Liver (tissue), 3 donors: ENCODE measurements at regions not wholly inside any gene's neighbourhood (a gene's known extent, or its start where the extent isn't known, plus 50 kb on each side); places are given as distances from the start of the nearest gene placed in this dataset.

Experiments used
- CTCF ChIP-seq: fragments of 150-350 bp; IDR thresholded peaks from 2 replicates; pipeline ENCODE4 v1.5.1; 2017; ENCODE audit warnings: improper control_type of control experiment, low read depth, low read length; ENCODE audit not compliant: missing input control
- GABPA ChIP-seq, 2 donors: IDR thresholded peaks in 1 of 2; conservative IDR thresholded peaks in 1 of 2; 2 replicates each; pipeline ENCODE4 v1.6.1; 2016; ENCODE audit warnings: antibody characterized with exemption in 2 of 2, mild to moderate bottlenecking in 1 of 2, moderate library complexity in 1 of 2
- MAX ChIP-seq: IDR thresholded peaks from 2 replicates; pipeline ENCODE4 v1.6.1; 2016; ENCODE audit warnings: antibody characterized with exemption
- RAD21 ChIP-seq, 2 donors: IDR thresholded peaks; 2 replicates each; pipeline ENCODE4 v1.6.1; 2016; ENCODE audit warnings: antibody characterized with exemption in 2 of 2, mild to moderate bottlenecking in 2 of 2
- TF ChIP-seq, protein P1 (sequence below): IDR thresholded peaks from 2 replicates; pipeline ENCODE4 v1.6.1; 2016; ENCODE audit warnings: antibody characterized with exemption
- donor health status: healthy.
- donor health status: healthy.

DNA sequence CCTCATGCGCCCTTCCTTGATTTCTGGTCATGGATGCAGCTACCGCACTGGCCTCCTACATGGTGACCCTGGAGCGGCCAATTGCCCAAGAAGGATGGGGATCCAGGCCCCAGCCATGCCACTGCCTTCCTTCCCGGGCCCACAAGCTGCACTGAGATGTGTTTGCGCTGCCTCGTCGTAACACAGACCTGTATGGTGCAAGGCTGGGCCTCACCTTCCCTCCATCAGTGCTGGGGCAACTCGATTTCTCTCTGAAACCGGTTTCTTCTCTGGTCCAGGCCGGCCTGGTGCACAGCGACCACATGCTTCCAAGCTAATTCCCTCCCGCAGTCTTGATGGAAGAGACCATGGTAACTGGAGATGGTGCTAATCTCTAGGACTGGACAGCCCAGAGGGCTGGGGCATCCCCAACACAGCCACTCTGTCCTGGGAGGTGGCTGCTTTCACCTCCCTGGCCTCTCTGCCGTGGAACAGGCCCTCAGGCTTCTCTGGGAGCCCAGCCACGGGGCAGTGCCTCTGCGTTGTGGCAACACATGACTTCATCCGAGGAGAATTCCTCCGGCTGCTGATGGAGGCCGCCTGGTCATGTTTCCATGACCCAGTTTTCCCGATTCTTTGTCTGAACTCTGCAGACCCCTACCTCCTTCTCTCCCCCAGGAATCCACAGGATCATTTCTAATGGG is 184.2 kb downstream of the GLI2 start:
- no peak for TF ChIP-seq MAX
- TF ChIP-seq RAD21 (IDR thresholded peaks at IDR 0.05): no peak
- no peak for TF ChIP-seq GABPA (IDR thresholded peaks at IDR 0.05 in 1 of 2, conservative IDR thresholded peaks at IDR 0.05 in 1 of 2)
- TF ChIP-seq CTCF: no peak
- TF ChIP-seq, protein P1, sequence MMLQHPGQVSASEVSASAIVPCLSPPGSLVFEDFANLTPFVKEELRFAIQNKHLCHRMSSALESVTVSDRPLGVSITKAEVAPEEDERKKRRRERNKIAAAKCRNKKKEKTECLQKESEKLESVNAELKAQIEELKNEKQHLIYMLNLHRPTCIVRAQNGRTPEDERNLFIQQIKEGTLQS: no peak
